ENCODE measurements at regions not wholly inside any gene's neighbourhood (a gene's known extent, or its start where the extent isn't known, plus 50 kb on each side); places are given as distances from the start of the nearest gene placed in this dataset.
"Not testable (repeated sequence)": the region's sequence is repeated elsewhere in the genome, so short reads cannot be mapped to it uniquely, and the experiment has no call there.

DNA sequence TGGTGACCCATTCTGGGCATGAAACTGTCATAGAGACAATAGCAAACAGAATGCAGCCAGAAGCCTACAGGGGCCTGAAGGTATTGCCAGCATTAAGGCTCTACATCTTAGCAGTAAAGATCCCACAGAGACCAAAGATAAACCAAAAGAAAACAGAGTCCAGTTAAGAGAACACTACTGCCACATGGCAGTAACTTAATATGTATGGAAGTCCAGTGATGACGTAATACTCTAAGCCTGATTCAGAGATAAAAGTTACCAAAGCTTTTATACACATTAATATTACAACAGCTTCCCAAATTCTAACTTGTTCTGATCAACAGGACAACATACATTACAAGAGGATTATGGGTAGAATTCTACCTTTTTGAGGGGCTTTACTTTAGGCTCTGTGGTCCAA is 371.5 kb downstream of the PRELID2 start:
- DNase-seq (ENCODE audit: low read depth, low spot score) = no peak

GRCh38 chr5:145462525-145462924 is 372.6 kb downstream of the PRELID2 start:
- DNase-seq (ENCODE audit: low read depth, low spot score) = no peak

- no peak for DNase-seq (ENCODE audit: low read depth, low spot score)
Observed at GRCh38 chr5:145450286-145450885, 384.8 kb downstream of the PRELID2 start.

DNA sequence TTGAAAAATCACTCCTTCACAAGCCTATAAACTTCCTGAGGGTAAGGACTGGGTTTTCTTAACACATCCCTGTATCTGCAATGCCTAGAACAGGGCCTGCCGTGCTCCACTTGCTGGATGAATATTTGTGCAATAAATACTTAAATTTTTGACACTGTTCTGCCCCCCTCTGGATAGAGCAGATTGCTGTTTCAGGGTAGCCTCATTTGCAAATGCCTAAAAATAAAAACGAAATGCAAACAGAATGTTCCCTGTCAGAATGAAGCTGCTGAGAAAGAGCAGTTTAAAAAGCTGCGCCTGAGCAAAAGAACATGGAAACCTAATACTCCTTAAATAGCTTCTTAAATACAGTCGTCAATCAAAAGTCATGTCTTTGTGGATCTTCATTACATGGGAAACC is 385.3 kb downstream of the PRELID2 start:
- DNase-seq (ENCODE audit: low read depth, low spot score) = no peak

GRCh38 chr5:145446875-145447274 is 388.3 kb downstream of the PRELID2 start:
- not testable (repeated sequence) for DNase-seq (ENCODE audit: low read depth, low spot score)

DNA sequence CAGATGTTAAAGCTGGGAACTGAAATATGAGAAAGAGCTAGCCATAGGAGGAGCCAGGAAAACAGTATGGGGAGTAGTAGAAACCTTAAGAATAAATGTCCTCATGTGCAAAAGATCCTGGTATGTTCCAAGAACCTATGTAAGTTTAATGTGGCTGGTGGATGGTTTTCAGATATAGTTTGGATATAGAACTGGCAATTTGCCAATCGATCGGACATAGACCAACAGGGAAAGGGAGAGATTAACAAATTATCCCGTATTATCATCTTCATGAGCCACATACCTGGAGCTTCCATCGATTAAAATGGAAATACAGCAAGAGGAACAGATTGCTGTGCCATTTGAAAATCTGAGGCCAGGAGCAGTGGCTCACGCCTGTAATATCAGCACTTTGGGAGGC is 388.7 kb downstream of the PRELID2 start:
- no peak for DNase-seq (ENCODE audit: low read depth, low spot score)

DNA sequence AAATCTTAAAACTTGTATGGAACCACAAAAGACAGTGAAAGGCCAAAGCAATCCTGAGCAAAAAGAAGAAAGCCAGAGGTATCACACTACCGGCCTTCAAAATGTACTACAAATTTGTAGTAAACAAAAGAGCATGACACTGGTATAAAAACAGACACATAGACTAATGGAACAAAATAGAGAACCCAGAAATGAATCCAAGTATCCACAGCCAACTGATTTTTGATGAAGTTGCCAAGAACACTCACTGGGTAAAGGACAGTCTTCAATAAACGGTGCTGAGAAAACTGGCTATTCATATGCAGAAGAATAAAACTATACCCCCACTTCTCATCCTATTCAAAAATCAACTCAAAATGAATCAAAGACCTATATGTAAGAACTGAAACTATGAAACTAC is 390.1 kb downstream of the PRELID2 start:
- no peak for DNase-seq (ENCODE audit: low read depth, low spot score)

DNA sequence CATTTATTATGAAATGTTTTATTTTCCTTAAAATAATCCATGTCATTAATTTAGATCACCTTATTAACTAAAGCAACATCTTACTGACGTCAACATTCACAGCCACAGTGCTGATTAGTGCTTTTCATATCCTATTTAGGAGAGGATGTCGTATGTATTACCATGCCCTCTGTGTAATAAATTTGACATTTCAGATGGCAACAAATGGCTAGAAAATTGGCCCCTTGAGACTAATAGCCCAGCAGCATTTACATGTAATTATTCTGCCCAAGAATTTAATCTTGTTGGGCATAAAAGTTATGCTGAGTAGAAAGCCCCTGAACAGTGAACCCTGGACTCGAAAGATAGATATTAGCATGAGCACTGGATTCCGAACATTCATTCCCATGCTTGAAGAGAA is 391.2 kb downstream of the PRELID2 start:
- DNase-seq (ENCODE audit: low read depth, low spot score) = no peak

GRCh38 chr5:145443366-145443765 is 391.8 kb downstream of the PRELID2 start:
- DNase-seq (ENCODE audit: low read depth, low spot score) = no peak

DNA sequence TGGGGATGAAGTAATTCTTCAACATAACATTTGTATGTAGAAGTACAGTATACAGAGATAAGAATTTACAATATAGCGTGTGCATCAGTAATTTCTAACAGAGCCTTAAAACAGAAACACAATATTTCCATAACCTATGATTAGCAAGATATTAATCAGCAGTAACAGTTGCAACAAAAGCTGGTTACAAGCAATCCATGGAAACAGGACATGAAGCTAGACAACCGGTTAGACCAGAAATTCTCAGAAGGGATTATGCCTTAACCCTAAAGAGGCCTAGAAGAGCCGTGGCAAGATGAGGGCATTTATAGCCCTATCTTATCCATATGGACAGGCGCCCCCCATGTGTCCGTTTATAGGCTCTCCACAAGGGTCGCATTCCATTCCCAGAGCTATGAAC is 392.5 kb downstream of the PRELID2 start:
- DNase-seq (ENCODE audit: low read depth, low spot score) = not testable (repeated sequence)

DNA sequence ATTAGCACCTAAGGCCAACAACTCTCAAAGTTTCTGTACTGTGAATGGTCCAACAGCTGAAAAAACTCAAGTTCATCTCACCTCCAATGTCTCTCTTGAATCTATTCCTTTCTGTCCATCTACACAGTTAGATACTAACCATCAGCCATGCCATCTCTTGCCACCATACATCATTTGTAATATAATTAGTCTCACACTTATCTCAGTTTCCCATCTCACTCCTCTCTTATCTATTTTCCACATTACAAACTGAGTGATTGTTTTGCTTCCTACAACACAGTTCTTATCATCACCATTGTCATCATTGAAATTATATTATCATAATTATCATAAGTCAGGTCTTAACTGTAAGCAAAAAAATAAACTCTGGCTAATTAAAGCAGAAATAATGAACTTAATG is 393.9 kb downstream of the PRELID2 start:
- DNase-seq (ENCODE audit: low read depth, low spot score) = no peak

GRCh38 chr5:145437627-145438026 is 397.5 kb downstream of the PRELID2 start:
- no peak for DNase-seq (ENCODE audit: low read depth, low spot score)

GRCh38 chr5:145433077-145433476 is 402.1 kb downstream of the PRELID2 start:
- DNase-seq (ENCODE audit: low read depth, low spot score) = no peak

- DNase-seq (ENCODE audit: low read depth, low spot score) = no peak
Observed at GRCh38 chr5:145429170-145429569, 406.0 kb downstream of the PRELID2 start.

GRCh38 chr5:145408048-145408341 is 427.1 kb downstream of the PRELID2 start:
- no peak for DNase-seq (ENCODE audit: low read depth, low spot score)

- no peak for DNase-seq (ENCODE audit: low read depth, low spot score)
Observed at GRCh38 chr5:145407300-145408047, 427.7 kb downstream of the PRELID2 start.

DNA sequence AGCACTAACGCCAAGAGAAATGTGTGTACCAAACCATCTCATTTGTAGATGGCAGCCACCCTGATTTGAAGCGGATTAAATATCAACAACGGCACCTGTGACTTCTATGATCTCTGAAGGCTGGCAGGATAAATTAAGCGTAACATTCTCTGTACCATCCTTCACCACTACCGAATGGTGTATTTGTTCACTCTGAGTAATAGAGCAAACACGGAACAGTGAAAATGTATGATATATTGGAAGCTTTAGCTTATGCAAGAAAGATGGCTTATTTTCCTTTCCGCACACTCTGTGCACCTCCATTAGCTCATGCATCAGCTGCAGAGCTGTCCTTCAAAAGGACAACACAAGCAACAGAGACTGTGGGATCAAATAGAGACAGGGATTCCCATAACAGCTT is 431.1 kb downstream of the PRELID2 start:
- DNase-seq (ENCODE audit: low read depth, low spot score) = no peak

DNA sequence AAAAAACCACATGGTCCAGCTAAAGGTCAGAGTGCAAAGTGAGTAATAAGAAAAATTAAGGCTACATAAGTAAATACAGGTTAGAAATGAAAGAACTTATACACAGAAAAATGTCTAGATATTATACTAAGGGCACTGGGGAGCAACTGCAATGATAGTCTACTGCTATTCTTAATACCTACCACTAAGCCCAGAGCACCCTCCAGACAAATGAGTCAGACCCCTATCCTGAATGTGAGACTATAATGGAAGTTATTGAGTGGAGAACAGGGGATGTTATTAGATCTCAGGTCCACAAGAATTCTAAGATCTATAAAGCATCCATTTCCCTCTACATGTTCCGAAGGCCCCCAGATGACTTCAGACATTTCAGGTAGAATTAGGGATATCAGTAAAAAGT is 438.3 kb downstream of the PRELID2 start:
- no peak for DNase-seq (ENCODE audit: low read depth, low spot score)

DNA sequence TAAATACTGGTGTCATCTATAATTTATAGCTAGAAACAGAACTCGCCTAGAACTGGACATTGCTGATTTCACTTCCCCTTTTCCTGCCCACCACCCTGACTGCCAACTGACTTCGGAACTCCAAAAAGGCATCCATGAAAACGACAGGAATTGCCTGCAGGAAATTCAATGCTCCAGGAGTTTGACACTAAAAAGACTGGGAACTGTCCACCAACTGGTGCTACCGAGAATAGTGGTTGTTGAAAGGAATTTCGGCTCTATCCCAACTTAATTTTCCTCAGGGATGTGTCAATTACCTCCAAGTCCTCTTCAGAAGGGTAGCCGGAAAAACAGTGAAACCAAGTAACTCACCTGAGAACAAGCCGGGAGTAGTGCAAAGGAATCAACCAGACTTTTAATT is 440.0 kb downstream of the PRELID2 start:
- DNase-seq (ENCODE audit: low read depth, low spot score) = not testable (repeated sequence)

DNA sequence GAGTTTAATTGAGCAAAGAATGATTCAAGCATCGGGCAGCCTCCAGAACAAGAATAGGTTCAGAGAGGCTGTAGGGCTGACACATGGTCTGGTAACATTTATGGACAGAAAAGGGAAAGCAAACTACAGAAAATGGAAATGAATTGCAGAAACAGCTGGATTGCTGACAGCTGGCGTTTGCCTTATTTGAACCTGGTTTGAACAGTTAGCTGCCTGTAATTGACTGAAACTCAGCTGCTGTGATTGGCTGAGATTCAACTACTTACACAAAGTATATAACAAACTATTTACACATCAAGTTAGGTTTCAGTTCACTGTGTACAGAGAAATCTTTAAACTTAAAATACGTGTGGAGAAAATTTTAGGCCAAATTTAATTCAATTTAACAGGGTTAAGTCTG is 441.7 kb downstream of the PRELID2 start:
- DNase-seq (ENCODE audit: low read depth, low spot score) = no peak

DNA sequence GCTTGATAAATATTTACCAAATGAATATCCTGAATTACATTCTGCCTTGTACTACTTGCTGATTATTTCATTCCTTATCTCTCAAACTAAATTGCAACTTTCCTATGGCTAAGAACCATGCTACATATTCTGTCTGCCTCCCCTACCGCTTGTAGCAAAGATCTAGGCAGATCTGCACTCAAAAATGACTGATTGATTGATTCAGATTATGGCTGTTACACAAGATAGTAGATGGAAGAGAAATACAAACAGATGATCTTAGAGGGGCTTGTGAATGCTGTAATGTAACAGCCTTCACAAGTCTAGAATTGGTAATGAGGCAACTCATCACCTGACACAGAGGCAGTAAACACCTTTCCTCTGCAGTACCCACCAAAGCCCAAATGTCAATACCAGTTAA is 446.1 kb downstream of the PRELID2 start:
- DNase-seq (ENCODE audit: low read depth, low spot score) = no peak

- no peak for DNase-seq (ENCODE audit: low read depth, low spot score)
Observed at GRCh38 chr5:145385276-145385675, 449.9 kb downstream of the PRELID2 start.

DNA sequence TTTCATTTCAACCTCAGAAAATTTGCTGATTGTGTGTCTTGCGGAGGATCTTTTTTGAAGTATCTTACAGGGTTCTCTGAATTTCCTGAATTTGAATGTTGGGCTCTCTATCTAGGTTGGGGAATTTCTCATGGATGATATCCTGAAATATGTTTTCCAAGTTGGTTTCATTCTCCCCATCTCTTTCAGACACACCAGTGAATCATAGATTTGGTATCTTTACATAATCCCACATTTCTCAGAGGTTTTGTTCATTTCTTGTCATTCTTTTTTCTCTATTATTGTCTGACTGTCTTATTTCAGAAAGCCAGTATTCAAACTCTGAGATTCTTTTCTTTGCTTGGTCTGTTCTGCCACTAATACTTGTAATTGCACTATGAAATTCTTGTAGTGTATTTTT is 456.9 kb downstream of the PRELID2 start:
- no peak for DNase-seq (ENCODE audit: low read depth, low spot score)

DNA sequence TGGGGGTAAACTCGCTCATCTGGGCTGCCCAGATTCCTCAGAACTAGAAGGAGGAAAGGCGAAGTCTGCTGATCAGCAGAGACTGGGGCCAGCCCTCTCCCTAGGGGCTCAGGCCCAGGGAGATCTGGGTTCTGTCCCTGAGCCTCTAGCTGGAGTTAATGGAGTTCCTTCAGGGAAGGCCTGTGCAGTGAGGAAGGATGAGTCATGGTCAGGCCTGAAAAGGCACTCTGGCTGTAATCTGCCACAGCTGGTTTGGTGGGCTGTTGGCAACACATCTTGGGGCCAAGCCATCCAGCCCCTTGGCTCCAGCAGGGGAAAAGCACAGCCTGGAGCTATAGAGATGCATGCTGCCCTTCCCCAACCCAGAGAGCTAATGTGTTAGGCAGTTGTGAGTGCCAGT is 459.6 kb downstream of the PRELID2 start:
- no peak for DNase-seq (ENCODE audit: low read depth, low spot score)

Data from iPS DF 19.7 (cell line).